Stimulated activated CD4-positive, alpha-beta T cell treated with anti-CD3 and anti-CD28 coated beads, TNF-alpha, amount 100 ng/mL, for 24 hours (primary cell): ENCODE measurements at regions not wholly inside any gene's neighbourhood (a gene's known extent, or its start where the extent isn't known, plus 50 kb on each side); places are given as distances from the start of the nearest gene placed in this dataset.

ENCODE experiments used
- DNase-seq, 3 experiments: peaks; one replicate each; pipeline ENCODE4 v3.0.0-alpha.2; 2020; ENCODE audit warnings: low read depth in 3 of 3

DNA sequence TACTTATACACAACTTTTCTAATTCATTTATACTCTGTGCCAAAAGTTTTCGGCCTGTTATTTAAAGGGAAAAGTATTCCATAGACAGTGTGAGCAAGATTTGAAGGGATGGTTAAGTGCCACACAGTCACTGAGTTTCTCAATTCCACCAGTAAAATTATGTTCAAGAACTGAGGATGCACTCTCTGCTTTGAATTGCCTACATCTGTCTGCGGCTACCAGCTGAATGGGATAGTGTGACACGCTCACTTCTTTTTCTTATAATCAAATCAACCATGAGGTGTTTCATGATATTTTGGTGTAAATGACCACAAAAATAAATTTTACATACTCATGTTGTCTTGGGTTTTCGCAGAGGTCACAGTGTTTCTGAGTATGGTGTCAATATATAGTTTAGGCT lies 218.4 kb upstream of the TMEM161B start:
- DNase-seq, result no peak

DNA sequence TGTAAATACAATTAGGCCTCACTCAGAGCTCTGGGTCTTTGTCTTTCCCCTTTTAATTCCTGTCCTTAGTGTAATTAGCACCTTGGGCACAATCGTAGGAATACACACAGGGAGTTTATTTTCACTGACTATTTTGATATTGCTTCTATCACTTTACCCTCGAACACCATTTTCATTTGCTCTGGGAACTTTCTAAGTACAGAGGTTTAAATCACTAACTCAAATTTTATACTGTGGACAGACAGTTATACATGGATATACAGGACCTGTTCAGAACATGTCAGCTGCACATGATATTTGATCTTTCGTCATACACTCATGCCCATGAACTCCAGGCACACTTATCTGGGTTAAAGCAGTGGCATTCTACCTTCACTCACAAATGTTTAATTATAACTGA lies 217.8 kb upstream of the TMEM161B start:
- DNase-seq, result no peak

DNA sequence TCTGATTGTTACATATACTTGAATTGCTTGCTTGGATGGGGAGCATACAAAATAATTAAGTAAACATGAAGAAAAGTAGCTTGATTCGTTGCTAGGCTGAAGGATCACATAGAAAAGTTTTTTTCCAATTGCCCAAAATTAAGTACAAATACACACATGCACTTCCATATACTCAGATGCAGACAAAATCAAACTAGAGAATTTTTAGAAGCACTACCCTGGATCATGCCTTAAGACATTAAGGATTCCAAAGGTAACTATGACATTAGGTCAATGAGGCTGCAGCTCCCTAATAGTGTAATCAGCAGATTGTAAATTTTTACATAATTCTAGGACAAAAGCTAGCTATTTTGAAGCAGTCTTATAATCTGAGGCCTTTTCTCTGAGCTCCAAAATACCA lies 216.9 kb upstream of the TMEM161B start:
- DNase-seq, result no peak

DNA sequence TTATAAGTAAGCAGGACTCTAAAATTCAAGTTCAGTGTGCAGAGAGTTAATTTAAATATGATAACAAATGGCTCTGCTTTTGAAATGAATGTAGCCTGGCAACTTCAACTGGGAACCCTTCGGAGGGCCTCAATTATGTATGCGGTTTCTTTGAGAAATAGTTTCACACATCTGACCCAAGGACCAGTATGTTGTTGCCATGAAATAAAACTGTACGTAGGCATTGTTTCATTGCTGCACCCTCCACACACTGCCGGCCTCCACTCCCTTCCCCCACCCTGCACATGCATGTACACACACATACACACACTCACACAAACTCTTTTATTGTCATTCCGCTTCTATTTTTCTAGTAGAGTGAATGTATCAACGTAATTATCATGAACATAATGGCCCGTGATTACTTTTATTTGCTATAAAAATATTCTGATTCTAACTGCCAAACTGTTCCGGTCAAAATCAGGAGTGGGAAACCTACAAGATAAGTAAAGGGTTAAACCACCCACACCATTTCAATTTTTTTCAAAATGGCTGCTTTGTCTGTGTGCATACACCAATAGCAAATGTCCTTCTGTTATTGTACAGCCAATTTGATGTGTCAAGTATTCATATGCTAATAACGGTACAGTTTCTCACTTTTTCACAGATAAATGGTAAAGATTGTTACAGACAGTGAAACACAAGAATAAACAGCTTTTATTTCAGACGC lies 215.5 kb upstream of the TMEM161B start:
- no peak for DNase-seq

DNA sequence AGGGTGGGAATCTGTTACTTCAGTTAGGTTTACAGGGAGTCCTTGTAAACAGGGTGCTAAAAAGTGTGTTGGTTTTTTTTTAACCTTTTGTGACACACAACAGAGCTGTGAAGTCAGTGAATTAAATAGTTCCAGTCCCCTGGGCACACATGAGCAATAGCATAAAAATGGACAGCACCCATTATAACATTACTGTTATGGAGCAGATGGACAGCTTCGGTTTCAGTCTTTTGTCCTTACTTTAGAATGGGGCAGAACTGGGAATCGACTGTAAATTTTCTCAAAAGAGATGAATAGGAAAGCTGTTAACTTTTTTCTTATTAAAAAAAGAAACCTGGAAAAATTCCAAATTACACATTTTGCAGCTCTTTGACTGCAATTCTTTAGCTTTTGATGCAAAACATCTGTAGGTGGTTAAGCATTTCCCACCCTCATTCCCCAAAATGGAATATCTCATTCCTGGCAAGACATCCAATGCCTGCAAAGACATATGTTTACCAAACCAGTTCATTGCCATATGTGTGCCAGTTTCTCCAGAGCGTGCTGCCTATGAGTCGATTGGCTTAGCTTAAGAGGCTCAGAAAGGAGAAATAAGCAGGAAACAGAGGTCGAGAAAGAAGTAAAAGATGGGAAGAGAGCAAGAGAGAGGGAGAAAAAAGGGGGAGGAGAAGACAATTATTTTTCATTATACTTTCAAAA lies 212.3 kb upstream of the TMEM161B start:
- no peak for DNase-seq

DNA sequence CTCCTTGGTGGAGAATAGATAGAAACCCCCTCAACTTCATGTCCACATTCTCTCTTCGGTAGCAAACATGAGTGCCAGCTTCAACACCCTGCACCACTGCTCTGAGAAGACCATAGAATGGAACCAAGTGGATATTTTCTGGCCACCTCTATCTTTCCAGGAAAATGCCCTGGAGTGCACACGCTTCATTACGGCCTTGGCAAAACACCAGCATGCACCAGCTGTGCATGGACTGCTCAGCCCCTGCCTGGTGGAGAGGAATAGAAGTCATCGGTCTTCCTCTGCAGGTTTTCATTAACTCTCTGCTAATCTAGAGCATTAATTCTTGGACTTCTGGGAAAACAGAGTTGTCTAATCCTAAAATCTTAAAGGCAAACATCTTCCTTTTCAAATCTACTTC lies 211.6 kb upstream of the TMEM161B start:
- no peak for DNase-seq

DNA sequence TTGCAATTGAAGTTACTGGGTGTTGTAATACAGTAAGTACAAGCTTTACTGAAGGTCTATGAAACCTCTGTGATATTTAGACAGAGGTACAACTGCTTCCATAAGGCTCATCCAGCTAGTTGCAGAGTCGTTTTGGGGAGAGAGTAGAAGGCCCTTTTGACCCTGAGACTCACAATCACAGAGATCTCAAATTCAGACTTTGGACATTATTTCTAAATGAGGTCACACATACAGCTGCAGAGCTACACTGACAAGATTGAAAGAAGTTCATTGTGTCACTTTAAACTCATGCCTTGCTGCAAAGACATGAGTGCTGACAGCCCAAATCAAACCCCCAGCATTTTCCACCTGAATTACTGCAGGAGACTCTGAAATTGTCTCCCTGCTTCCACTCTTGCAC lies 205.9 kb upstream of the TMEM161B start:
- no peak for DNase-seq

DNA sequence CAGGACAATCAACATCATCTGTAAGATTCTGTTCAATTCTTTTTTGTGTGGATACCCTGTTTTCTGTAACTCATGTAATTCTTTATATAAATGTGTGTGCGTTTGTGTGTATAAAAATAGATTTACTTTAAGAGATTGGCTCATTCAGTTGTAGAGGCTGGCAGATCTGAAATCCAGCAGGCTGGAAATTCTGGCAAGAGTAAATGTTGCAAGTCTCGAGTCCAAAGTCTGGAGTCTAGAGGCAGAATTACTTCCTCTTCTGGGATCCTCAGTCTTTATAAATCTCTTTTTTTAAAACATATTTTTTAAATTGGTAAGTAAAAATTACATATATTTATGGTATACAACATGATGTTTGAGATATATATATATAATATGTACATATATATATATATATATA lies 202.1 kb upstream of the TMEM161B start:
- DNase-seq, result no peak

DNA sequence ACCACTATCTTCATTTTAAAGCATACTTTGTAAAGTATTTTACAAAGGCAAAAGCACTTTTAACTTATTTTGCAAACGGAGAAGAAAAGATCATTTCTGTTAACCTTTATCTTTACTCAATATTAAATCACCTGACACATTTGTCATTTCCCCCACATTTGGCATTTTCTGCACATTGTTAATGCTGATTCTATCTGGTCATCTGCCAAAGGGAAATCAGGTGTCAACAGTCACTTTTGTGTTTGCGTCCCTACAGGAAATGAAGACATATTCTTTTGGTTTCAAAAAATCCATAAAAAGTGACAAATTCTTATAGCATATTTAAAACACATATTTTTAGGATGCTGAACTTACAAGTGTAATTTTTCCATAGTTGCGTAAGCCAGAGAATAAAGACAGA lies 191.3 kb upstream of the TMEM161B start:
- no peak for DNase-seq

DNA sequence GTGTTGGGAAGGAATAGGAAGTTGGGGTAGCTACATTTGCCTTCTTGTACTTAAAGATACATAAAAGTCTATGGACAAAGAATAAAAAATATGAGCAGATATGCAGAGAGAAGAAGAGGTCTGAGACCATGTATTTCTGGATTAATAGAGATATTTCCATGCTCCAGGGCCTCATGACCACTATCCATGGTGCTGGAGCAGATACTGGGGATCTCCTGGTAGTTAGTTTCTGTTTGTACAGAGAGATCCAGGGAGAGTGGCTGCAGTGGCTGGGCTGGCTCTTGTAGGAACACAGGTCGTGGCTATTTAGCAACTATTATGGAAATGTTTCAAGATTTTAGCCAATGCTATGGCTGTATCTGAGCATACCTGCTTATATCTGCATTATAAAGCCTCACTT lies 184.2 kb upstream of the TMEM161B start:
- DNase-seq, result no peak

DNA sequence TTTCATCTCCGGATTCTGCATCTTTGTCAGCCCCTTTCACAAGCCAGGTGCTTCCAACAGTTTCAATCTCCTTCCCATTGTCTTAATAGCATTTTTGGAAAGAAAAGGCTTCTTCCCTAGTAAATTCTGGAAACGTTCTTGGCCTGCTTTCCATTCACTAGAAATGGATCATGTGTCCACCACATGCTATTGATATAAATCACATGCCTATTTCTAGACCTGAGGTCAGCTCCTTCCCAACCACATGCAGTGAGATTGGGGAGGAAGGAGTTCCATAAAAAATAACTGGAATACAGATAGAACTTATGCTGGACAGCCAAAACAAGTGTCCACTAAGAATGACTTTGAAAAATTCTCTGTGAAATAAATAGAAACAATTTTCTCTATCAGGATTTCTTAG lies 181.6 kb upstream of the TMEM161B start:
- no peak for DNase-seq

DNA sequence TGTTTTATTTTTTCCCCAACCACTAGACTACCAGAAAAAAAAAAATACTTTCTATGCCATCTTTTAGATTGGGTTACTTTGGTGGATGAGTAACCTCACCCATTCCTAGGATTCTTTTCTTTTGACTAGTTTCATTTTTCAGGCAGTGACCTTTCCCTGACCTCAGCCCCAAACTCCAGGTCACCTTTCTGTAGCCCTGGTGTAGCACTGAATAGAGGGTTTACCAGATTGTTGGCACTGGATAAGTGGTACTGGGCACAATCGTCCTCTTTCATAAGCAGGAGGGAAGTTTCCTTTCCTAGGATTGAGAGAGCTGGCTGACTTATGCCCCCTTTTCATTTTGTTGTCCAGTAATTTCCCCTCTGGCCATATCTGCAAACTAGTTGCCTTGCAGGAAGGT lies 169.4 kb upstream of the TMEM161B start:
- no peak for DNase-seq

DNA sequence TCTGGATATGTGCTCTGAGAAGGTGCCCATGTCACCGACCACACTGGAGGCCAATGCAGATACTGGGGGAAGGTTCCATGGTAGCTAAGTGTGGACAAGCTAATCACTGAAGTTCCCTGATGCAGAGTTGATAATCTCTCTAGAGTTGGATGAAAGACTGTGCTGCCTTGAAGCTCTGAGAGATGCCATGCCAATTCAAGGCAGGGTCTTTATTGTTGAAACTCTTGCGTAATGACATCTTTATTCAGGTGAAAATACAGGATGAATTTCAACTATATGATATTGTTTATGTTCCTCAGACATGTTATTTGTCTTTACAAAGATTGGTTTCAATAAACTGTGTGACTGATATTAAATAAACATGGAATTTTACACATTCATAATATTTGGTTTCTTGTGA lies 167.6 kb upstream of the TMEM161B start:
- DNase-seq, result no peak

DNA sequence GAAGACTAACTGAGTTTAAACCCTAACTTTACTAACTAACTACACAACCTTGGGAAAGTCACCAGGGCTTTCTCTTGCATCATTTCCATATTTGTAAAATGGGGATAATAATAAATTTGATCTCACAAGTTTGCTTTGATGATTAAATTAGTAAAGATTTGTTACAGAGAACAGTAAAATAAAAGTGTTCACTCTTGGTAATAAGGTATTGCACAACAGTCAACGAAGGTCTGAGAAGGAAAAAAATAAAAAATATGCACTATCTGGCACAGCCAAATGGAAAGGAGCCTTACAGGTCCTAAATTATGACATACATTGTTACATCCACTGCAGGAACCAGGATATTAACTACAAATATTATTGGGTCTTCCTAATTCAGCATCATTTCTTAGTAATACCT lies 160.0 kb upstream of the TMEM161B start:
- no peak for DNase-seq

DNA sequence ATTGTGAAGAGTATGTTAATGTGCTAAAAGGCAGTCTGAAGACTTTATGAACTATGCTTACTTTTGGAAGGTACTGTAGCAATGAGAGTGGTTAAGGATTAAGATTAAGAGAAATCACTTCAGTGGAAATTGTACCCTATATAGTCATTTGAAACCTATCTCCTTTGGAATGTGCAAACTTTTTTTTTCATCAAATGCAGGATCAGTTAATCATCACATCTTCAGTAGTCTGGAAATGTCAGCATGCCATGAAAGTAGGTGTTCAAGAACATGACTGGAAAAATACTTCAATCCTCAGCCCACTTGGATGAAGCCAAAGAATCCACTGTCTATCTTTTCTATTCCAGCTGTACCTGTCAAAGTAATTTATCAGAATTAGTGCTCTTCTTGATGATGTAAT lies 157.8 kb upstream of the TMEM161B start:
- no peak for DNase-seq

DNA sequence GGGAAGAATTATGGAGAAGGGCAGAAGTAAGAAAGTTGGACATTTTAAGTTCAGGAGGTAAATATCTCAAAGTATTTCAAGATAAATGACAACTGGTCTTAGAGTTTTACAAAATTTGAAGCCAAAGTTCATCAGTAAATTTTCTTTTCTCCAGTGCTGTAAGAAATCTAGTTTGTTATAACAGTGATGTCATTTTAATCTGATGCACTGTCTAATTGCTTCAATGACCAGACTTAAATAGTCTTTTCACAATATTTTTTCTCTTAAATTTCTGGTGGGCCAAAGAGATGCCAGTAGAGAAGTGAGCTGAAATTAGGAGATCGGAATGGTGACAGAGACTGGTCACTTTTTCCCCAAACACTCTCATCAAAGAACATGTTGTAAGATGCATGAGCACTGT lies 156.5 kb upstream of the TMEM161B start:
- DNase-seq, result no peak

DNA sequence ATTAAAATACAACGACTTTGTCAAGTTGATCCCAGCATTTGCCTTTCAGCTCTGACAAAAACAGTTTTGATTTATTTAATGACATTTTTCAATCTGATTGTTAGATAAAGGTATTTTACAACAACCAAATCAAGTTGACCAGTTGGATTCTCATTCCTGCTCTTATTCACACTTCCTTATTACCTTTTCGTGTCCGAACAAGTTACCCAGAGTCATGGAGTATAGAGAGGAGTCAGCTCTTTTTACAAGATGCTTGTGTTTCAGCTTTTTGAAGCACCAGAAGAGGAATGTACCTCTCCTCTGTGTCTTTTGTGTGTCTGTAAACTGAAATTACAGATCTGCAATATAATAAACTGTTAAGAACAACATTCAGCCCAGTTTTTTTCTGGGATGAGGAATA lies 151.3 kb upstream of the TMEM161B start:
- DNase-seq, result no peak

DNA sequence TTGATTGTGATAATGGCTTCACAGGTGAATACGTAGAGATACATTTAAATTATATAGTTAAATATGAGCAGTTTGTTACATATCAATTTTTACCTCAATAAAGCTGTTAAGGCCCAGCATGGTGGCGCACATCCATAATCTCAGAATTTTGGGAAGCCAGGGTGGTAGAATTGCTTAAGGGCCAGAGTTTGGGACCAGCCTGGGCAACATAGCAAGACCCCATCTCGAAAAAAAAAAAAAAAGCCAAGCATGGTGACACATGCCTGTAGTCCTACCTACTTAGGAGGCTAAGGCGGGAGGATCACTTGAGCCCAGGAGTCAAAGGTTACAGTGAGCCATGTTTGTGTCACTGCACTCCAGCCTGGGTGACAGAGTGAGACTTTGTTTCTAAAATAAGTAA lies 138.7 kb upstream of the TMEM161B start:
- no peak for DNase-seq

DNA sequence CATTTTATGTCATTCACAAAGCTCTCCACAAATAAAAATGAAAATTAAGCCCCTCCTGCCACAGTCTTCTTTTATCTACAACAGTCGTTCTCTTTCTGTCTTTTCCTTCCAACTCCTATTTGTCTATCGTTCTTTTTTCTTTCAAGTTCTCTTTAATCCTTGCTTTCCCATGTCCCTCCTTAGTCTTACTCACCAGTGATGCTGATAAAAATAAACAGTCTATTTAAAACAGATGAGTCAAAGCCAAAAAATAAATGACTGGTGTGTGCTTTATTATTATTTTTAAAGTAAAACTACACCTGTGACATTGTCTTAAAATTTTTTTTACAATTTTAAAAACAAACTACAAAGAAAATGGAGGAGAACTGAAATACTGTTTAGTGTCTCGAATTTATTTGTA lies 137.1 kb upstream of the TMEM161B start:
- DNase-seq, result no peak

DNA sequence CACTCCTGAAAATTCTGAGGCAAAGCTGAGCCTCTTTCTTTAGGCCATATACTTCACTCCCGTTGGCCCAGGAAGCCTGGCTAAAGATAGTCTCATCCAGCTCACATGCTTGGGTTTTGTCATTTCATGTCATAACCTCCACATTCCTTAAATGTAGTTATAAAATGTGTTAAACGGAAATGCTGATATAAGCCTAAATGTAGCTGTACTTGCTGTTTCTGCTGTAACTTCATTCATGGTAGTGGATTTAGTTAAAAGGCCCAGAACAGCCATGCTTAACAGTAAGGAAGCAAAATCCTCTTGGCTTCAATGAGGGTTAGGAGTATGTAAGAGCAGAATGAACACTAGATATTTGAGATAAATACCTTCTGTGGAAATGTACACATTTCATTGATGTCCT lies 135.8 kb upstream of the TMEM161B start:
- no peak for DNase-seq

DNA sequence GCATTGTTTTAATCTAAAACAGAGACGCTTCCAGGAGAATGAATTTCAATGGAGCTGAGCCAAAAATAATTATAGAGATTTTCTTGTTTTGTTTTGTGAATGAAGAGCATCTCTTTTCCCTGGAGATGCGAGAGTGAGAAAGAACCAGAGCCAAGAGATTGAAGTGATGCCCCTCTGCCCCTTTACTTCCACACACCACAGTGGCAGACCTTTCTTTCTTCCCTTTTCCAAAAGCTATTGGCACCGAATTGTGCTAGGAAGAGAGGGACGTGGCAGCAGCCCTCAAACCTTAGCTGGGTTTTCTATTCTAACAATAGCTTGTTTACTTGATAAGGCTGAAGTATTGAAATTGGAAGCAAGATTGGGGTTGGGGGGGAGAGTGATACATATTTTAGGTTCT lies 133.0 kb upstream of the TMEM161B start:
- no peak for DNase-seq

DNA sequence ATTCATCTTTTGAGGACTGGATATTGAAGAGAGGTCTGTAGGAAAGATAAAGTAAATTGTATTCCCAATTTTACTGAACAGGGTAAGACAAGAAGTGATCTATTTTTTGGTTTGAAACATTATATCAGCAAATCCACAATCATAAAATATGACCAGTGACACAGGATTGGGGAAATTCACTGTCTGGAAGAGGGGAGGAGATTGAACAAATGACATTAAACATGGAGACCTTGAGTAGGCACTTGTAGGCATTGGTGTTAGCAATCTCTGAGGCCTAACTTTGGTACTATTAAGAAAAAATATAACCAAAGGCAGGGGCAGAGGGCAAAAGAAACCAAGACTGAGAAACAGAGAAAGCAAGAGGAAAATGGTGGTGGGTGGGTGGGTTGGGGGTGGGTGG lies 132.6 kb upstream of the TMEM161B start:
- DNase-seq, result no peak

DNA sequence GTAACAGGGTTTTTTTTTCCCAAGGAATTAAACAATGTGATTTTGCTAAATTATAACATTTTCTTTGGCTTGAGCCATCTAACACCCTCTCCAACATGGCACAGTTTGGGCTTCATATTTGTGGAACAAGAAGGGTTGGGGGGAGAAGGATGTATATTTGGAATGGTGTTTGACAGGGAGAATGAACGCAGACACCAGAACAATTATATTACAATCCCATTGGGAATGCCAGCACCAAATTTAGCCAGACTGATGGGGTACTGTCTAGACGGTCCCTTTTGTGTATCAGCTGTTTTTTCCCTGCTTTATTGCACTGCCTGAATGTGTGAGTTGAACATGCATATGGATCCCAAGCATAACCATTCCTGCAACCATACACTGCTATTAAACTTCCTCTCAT lies 130.9 kb upstream of the TMEM161B start:
- no peak for DNase-seq

DNA sequence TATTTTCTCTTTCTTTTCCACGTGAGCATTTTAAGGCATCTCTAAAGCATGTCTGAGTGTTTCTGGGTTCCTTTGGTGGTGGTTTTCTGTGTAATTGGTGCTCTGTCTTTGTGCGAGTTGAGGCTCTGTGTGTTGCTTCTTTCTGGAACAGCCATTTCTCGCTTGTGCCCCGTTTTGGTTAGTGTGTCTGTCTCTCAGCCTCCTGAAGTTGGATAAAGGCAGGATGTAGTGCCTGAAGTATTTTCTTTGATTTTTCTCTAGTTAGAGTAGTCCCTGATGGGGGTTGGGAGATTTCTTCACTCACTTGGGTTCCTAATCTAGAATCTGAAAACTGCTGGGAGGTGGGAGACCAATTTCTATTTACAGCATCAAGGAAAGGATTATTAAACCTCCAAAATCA lies 129.7 kb upstream of the TMEM161B start:
- no peak for DNase-seq
